Liver (tissue), 7 donors: ENCODE measurements at regions not wholly inside any gene's neighbourhood (a gene's known extent, or its start where the extent isn't known, plus 50 kb on each side); places are given as distances from the start of the nearest gene placed in this dataset.

Experiments used
- DNase-seq: peaks from one replicate; pipeline ENCODE4 v3.0.0-alpha.2; 2017; ENCODE audit warnings: low spot score
- H3K27ac ChIP-seq, 2 donors: one replicate each; pipeline ENCODE4 v1.7.0; 2013; ENCODE audit warnings: inconsistent platforms in 2 of 2, low read length in 2 of 2, control low read depth in 1 of 2, low read depth in 1 of 2, mild to moderate bottlenecking in 1 of 2
- H3K27me3 ChIP-seq, 4 donors: one replicate each; pipeline versions ENCODE4 v1.6.1 to v1.7.0; 2013; ENCODE audit warnings: low read length in 3 of 4, inconsistent platforms in 1 of 4, mild to moderate bottlenecking in 1 of 4, moderate library complexity in 1 of 4; ENCODE audit not compliant: control insufficient read depth in 4 of 4, insufficient read depth in 4 of 4
- H3K36me3 ChIP-seq, 4 donors: one replicate each; pipeline versions ENCODE4 v1.6.1 to v1.7.0; 2013; ENCODE audit warnings: low read length in 3 of 4, mild to moderate bottlenecking in 3 of 4, low read depth in 1 of 4, moderate library complexity in 1 of 4; ENCODE audit not compliant: control insufficient read depth in 4 of 4, insufficient read depth in 3 of 4
- H3K4me1 ChIP-seq, 4 donors: one replicate each; pipeline versions ENCODE4 v1.6.1 to v1.7.0; 2013; ENCODE audit warnings: low read length in 3 of 4, mild to moderate bottlenecking in 3 of 4, moderate library complexity in 1 of 4; ENCODE audit not compliant: control insufficient read depth in 4 of 4, insufficient read depth in 4 of 4
- H3K4me3 ChIP-seq, 3 donors: one replicate each; pipeline versions ENCODE4 v1.6.1 to v1.7.0; 2013; ENCODE audit warnings: low read length in 3 of 3, control low read depth in 1 of 3, low read depth in 1 of 3, mild to moderate bottlenecking in 1 of 3
- H3K9ac ChIP-seq, 2 donors: one replicate each; pipeline ENCODE4 v1.7.0; 2013; ENCODE audit warnings: low read length in 2 of 2, mild to moderate bottlenecking in 2 of 2, moderate library complexity in 2 of 2, control low read depth in 1 of 2, low read depth in 1 of 2
- H3K9me3 ChIP-seq, 4 donors: one replicate each; pipeline versions ENCODE4 v1.6.1 to v1.7.0; 2013; ENCODE audit warnings: low read length in 3 of 4; ENCODE audit not compliant: control insufficient read depth in 4 of 4
- EGR1 ChIP-seq, 2 donors: IDR thresholded peaks; 2 replicates each; pipeline ENCODE4 v1.6.1; 2016 to 2018; ENCODE audit warnings: antibody characterized with exemption in 2 of 2, low read depth in 2 of 2
- FOXA1 ChIP-seq: IDR thresholded peaks from 2 replicates; pipeline ENCODE4 v1.6.1; 2016; ENCODE audit warnings: antibody characterized with exemption
- FOXA2 ChIP-seq: IDR thresholded peaks from 2 replicates; pipeline ENCODE4 v1.6.1; 2016; ENCODE audit warnings: antibody characterized with exemption
- GABPA ChIP-seq, 2 donors: IDR thresholded peaks in 1 of 2; conservative IDR thresholded peaks in 1 of 2; 2 replicates each; pipeline ENCODE4 v1.6.1; 2016; ENCODE audit warnings: antibody characterized with exemption in 2 of 2, mild to moderate bottlenecking in 1 of 2, moderate library complexity in 1 of 2
- HNF4A ChIP-seq, 2 donors: conservative IDR thresholded peaks; 2 replicates each; pipeline ENCODE4 v1.6.1; 2016; ENCODE audit warnings: antibody characterized with exemption in 2 of 2, mild to moderate bottlenecking in 2 of 2
- HNF4G ChIP-seq: IDR thresholded peaks from 2 replicates; pipeline ENCODE4 v1.6.1; 2016; ENCODE audit warnings: antibody characterized with exemption
- MAX ChIP-seq: IDR thresholded peaks from 2 replicates; pipeline ENCODE4 v1.6.1; 2016; ENCODE audit warnings: antibody characterized with exemption
- NR2F2 ChIP-seq: IDR thresholded peaks from 2 replicates; pipeline ENCODE4 v1.6.1; 2016; ENCODE audit warnings: antibody characterized with exemption
- RAD21 ChIP-seq, 2 donors: IDR thresholded peaks; 2 replicates each; pipeline ENCODE4 v1.6.1; 2016; ENCODE audit warnings: antibody characterized with exemption in 2 of 2, mild to moderate bottlenecking in 2 of 2
- REST ChIP-seq: IDR thresholded peaks from 2 replicates; pipeline ENCODE4 v1.6.1; 2016; ENCODE audit warnings: antibody characterized with exemption, mild to moderate bottlenecking
- RXRA ChIP-seq, 2 donors: IDR thresholded peaks; 2 replicates each; pipeline ENCODE4 v1.6.1; 2017 to 2018; ENCODE audit warnings: antibody characterized with exemption in 2 of 2, mild to moderate bottlenecking in 1 of 2
- SP1 ChIP-seq: IDR thresholded peaks from 2 replicates; pipeline ENCODE4 v1.6.1; 2018; ENCODE audit warnings: antibody characterized with exemption, mild to moderate bottlenecking
- TAF1 ChIP-seq: conservative IDR thresholded peaks from 2 replicates; pipeline ENCODE4 v1.6.1; 2016; ENCODE audit warnings: antibody characterized with exemption, mild to moderate bottlenecking
- YY1 ChIP-seq: IDR thresholded peaks from 2 replicates; pipeline ENCODE4 v1.6.1; 2016; ENCODE audit warnings: antibody characterized with exemption, mild to moderate bottlenecking
- ZBTB33 ChIP-seq: IDR thresholded peaks from 2 replicates; pipeline ENCODE4 v1.6.1; 2016; ENCODE audit warnings: antibody characterized with exemption
- WGBS: extraction: QIAGEN DNeasy Blood & Tissue Kit; methylation state at CpG from one replicate; pipeline ENCODE4 v1.1.7; 2013; 5-methylcytosine and 5-hydroxymethylcytosine counted together
- TF ChIP-seq, protein P1 (sequence below): IDR thresholded peaks from 2 replicates; pipeline ENCODE4 v1.6.1; 2016; ENCODE audit warnings: antibody characterized with exemption
- donor health status: healthy.
- donor health status: healthy.
- donor health status: healthy.
- donor health status: healthy.

- no peak overlapping the region for H3K27ac ChIP-seq
- peaks cover 0 to 2% (median 0%) of the 10 kb centered on the region in 4 donors for H3K9me3 ChIP-seq
- H3K4me1 ChIP-seq: no peaks in the 10 kb centered on the region
- H3K9ac ChIP-seq: no peak overlapping the region
- DNase-seq: no peak
- WGBS: 37% methylated on average over 2 of the region's 2 CpGs
- no peak for TF ChIP-seq YY1
- TF ChIP-seq, protein P1, sequence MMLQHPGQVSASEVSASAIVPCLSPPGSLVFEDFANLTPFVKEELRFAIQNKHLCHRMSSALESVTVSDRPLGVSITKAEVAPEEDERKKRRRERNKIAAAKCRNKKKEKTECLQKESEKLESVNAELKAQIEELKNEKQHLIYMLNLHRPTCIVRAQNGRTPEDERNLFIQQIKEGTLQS: no peak
- no peak for TF ChIP-seq RXRA (IDR thresholded peaks at IDR 0.05)
- no peak for TF ChIP-seq FOXA1
- no peak for TF ChIP-seq TAF1
- TF ChIP-seq EGR1 (IDR thresholded peaks at IDR 0.05; ENCODE audit: low read depth in 2 of 2): no peak
- TF ChIP-seq RAD21 (IDR thresholded peaks at IDR 0.05): no peak
- TF ChIP-seq ZBTB33: no peak
- TF ChIP-seq MAX: no peak
- no peak for TF ChIP-seq REST
- TF ChIP-seq HNF4G: no peak
- no peak for TF ChIP-seq SP1
- TF ChIP-seq FOXA2: no peak
- H3K4me3 ChIP-seq: no peak overlapping the region
- no peaks in the 10 kb centered on the region for H3K36me3 ChIP-seq
- peaks cover 0 to 3% (median 0%) of the 10 kb centered on the region in 4 donors for H3K27me3 ChIP-seq
Measured at GRCh38 chr6:159513914-159514313, 179.1 kb downstream of the SOD2 start.

DNA sequence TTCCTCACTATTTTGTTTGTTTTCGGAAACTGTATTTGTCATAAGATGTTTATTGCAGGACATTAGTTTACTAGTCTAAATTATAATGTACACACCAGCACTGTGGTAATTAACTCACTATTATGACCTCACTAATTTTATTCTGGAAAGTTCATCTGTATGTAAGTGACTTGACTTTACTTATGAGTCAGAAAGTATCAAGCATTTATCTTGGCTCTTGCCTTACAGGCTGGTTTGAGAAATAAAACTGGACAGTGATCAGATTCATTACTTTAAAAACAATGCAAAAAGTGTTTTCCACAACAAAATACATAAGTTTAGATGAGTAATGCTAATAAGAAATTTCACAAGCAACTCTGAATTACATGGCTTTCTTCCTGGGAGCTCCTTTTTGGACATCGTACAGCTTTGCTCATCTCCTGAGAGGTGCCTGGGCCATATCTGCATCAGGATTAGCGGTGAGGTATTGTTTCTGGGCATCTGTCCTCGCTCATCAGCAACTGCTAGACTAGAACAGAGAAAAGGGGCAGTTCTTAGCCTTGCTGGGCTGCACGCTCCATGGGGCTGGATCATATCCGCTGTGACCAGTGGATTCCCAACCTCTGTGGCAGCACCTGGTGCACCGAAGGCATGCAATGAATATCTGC, 179.8 kb downstream of the SOD2 start:
- Histone ChIP-seq H3K4me3 (no peak overlapping the region), H3K9ac (no peak overlapping the region), H3K4me1 (no peaks in the 10 kb centered on the region), H3K36me3 (no peaks in the 10 kb centered on the region), H3K27ac (no peak overlapping the region), H3K9me3 (peaks cover 0 to 2% (median 0%) of the 10 kb centered on the region in 4 donors), H3K27me3 (peaks cover 0 to 3% (median 0%) of the 10 kb centered on the region in 4 donors)
- TF ChIP-seq EGR1 (IDR thresholded peaks at IDR 0.05; ENCODE audit: low read depth in 2 of 2): no peak
- no peak for TF ChIP-seq GABPA (IDR thresholded peaks at IDR 0.05 in 1 of 2, conservative IDR thresholded peaks at IDR 0.05 in 1 of 2)
- no peak for TF ChIP-seq FOXA1
- TF ChIP-seq, protein P1: no peak
- no peak for TF ChIP-seq TAF1
- TF ChIP-seq NR2F2: no peak
- no peak for TF ChIP-seq RAD21 (IDR thresholded peaks at IDR 0.05)
- no peak for TF ChIP-seq ZBTB33
- TF ChIP-seq HNF4A (conservative IDR thresholded peaks at IDR 0.05): no peak
- WGBS: 86% methylated on average over 7 of the region's 7 CpGs
- DNase-seq: no peak
